HG03354 (cell line): ENCODE measurements at regions not wholly inside any gene's neighbourhood (a gene's known extent, or its start where the extent isn't known, plus 50 kb on each side); places are given as distances from the start of the nearest gene placed in this dataset.

Experiments used
- ATAC-seq: cut with Tn5 transposase; IDR thresholded peaks from one replicate; pipeline ENCODE4 v1.9.1; 2021; ENCODE audit warnings: mild to moderate bottlenecking; ENCODE audit not compliant: unreplicated experiment, poor library complexity, severe bottlenecking

- no peak for ATAC-seq
Observed at GRCh38 chr13:73580513-73581267, 521.9 kb downstream of the KLF5 start.

GRCh38 chr13:73579574-73580274, 520.9 kb downstream of the KLF5 start:
- ATAC-seq: no peak

- no peak for ATAC-seq
Observed at GRCh38 chr13:73578251-73578875, 519.6 kb downstream of the KLF5 start.

- no peak for ATAC-seq
Observed at GRCh38 chr13:73576291-73576690, 517.5 kb downstream of the KLF5 start.

- ATAC-seq: no peak
Observed at GRCh38 chr13:73572824-73573223, 514.0 kb downstream of the KLF5 start.

GRCh38 chr13:73571376-73571775, 512.6 kb downstream of the KLF5 start:
- no peak for ATAC-seq

GRCh38 chr13:73556902-73557301, 498.1 kb downstream of the KLF5 start:
- ATAC-seq: no peak

GRCh38 chr13:73556128-73556527, 497.3 kb downstream of the KLF5 start:
- ATAC-seq: no peak

GRCh38 chr13:73551736-73552135, 492.9 kb downstream of the KLF5 start:
- ATAC-seq: no peak

- no peak for ATAC-seq
Observed at GRCh38 chr13:73549717-73550116, 490.9 kb downstream of the KLF5 start.

- ATAC-seq: no peak
Observed at GRCh38 chr13:73548449-73548848, 489.6 kb downstream of the KLF5 start.

GRCh38 chr13:73547239-73547638, 488.4 kb downstream of the KLF5 start:
- no peak for ATAC-seq

GRCh38 chr13:73544175-73544574, 485.4 kb downstream of the KLF5 start:
- no peak for ATAC-seq

GRCh38 chr13:73542446-73542845, 483.6 kb downstream of the KLF5 start:
- no peak for ATAC-seq

- no peak for ATAC-seq
Observed at GRCh38 chr13:73536865-73537264, 478.1 kb downstream of the KLF5 start.

GRCh38 chr13:73535341-73535740, 476.5 kb downstream of the KLF5 start:
- no peak for ATAC-seq

- ATAC-seq: no peak
Observed at GRCh38 chr13:73532987-73533510, 474.2 kb downstream of the KLF5 start.

- no peak for ATAC-seq
Observed at GRCh38 chr13:73532582-73532981, 473.8 kb downstream of the KLF5 start.

GRCh38 chr13:73531014-73531413, 472.2 kb downstream of the KLF5 start:
- no peak for ATAC-seq

GRCh38 chr13:73522937-73523336, 464.1 kb downstream of the KLF5 start:
- ATAC-seq: no peak
